Cardiac muscle cell (in vitro differentiated cells and primary cell): ENCODE measurements at regions not wholly inside any gene's neighbourhood (a gene's known extent, or its start where the extent isn't known, plus 50 kb on each side); places are given as distances from the start of the nearest gene placed in this dataset.

Experiments used
- DNase-seq, 2 donors: peaks; one replicate each; pipeline versions ENCODE4 v3.0.0 to v3.0.0-alpha.2; 2010 to 2017; ENCODE audit warnings: low read depth in 1 of 2, low spot score in 1 of 2
- H3K27ac ChIP-seq: fragments of 200-600 bp; sonication (generic); 2 replicates; pipeline ENCODE4 v1.5.1; 2016
- H3K27me3 ChIP-seq: fragments of 200-600 bp; sonication (generic); 2 replicates; pipeline ENCODE4 v1.6.0; 2016; ENCODE audit warnings: control low read depth
- H3K36me3 ChIP-seq: fragments of 200-600 bp; sonication (generic); 2 replicates; pipeline ENCODE4 v1.5.1; 2016; ENCODE audit warnings: control low read depth
- H3K4me1 ChIP-seq: fragments of 200-600 bp; sonication (generic); 2 replicates; pipeline ENCODE4 v1.8.1; 2017; ENCODE audit warnings: low read depth, mild to moderate bottlenecking, mixed run types
- H3K4me3 ChIP-seq: fragments of 200-600 bp; sonication (generic); 2 replicates; pipeline ENCODE4 v1.5.1; 2016; ENCODE audit warnings: mild to moderate bottlenecking
- H3K9me3 ChIP-seq: fragments of 200-600 bp; sonication (generic); 2 replicates; pipeline ENCODE4 v1.5.1; 2017; ENCODE audit warnings: low read depth, mild to moderate bottlenecking, control low read depth
- TF ChIP-seq, protein P1 (sequence below): IDR thresholded peaks from 2 replicates; pipeline ENCODE4 v1.5.1; 2012; ENCODE audit warnings: low read depth, mild to moderate bottlenecking, low read length

DNA sequence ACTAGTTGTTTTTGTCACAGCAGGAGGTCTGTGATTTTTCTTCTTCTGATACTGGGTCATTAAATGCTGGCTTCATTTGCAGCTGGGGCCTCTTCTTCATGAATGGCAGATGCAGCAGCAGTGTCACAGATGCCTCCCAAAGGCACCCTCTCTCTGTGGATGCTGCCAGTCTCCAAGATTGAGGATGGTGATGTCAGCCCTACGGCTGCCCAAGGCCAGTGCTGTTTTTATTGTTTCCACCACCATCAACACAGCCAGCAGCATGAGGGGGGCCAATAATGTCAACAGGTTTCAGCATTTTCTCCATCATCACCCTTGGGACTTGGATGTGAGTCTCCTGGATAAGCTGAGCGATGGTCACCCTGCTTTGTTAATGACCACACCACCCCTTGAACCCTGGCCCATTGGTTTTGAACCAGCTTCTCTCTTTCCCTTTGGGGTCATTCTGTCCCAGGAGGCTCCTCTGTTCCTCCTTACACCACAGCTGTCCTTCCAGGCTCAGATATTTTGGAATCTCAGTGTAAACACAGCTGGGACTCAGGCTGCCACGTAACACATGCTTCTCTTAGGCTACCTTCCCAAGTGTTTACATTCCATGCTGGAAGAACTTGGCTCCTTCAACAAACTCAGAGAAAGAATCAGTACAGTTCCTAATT lies 151.7 kb upstream of the DDHD1 start:
- H3K36me3 ChIP-seq, result no peaks in the 10 kb centered on the region
- TF ChIP-seq, protein P1, sequence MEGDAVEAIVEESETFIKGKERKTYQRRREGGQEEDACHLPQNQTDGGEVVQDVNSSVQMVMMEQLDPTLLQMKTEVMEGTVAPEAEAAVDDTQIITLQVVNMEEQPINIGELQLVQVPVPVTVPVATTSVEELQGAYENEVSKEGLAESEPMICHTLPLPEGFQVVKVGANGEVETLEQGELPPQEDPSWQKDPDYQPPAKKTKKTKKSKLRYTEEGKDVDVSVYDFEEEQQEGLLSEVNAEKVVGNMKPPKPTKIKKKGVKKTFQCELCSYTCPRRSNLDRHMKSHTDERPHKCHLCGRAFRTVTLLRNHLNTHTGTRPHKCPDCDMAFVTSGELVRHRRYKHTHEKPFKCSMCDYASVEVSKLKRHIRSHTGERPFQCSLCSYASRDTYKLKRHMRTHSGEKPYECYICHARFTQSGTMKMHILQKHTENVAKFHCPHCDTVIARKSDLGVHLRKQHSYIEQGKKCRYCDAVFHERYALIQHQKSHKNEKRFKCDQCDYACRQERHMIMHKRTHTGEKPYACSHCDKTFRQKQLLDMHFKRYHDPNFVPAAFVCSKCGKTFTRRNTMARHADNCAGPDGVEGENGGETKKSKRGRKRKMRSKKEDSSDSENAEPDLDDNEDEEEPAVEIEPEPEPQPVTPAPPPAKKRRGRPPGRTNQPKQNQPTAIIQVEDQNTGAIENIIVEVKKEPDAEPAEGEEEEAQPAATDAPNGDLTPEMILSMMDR, result no peak
- DNase-seq, result no peak

DNA sequence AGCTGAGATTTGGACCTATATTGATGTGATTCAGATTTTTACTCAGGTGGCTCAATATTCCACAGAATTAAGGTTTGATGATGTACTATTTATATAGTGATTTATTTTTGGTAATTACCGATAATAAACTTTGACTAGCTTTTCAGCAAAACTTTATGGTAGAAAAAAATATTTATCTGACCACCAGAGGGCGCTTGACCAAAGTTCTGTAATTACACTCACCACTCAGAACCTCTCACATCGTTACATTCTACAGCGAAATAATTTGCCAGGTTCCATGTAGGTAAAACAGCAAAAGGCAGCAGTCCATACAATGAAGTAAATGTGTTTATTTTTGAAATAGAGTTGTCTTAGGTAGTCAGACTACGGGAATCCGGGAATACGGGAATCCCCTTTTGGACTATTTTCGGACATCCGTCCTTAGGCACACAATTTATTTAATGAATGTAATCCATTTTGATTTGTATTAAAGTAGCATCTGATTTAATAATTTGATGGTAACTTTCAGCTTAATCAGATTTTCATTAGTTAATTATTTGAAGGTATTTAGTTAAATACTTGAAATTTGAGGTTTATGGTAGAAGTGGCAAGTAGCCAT lies 143.0 kb upstream of the DDHD1 start:
- peak; percentile 60 to 66 for DNase-seq
- H3K4me3 ChIP-seq, result no peak overlapping the region
- no peaks in the 10 kb centered on the region for H3K4me1 ChIP-seq
- H3K27ac ChIP-seq, result no peak overlapping the region
- no peaks in the 10 kb centered on the region for H3K9me3 ChIP-seq
- H3K36me3 ChIP-seq, result no peaks in the 10 kb centered on the region
- H3K27me3 ChIP-seq, result no peaks in the 10 kb centered on the region
- TF ChIP-seq, protein P1, result peak; percentile 53

More for the DNA sequence above, 151.7 kb upstream of the DDHD1 start:
- Histone ChIP-seq H3K27ac (no peak overlapping the region), H3K4me1 (peaks cover 7% of the 10 kb centered on the region), H3K27me3 (no peaks in the 10 kb centered on the region), H3K9me3 (no peaks in the 10 kb centered on the region), H3K4me3 (no peak overlapping the region)

DNA sequence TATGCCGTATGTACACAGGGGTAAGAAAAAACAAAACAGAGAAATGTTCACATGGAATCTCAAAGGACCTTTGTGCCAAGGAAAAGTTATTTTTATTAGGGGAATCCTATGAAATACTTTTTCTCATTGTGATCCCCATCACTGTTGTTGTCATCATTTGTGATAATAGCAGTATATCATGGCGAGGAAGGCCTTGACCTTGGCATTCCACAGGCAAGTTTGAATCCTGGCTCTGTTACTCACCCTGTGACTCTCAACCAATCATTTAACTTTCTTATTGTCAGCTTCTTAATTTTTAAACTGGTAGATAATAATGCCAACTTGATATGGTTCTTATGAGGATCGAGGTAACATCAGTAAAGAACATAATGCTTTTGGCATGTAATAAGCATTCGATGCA lies 142.2 kb upstream of the DDHD1 start:
- TF ChIP-seq, protein P1, result no peak
- H3K27ac ChIP-seq, result no peak overlapping the region

GRCh38 chr14:53286301-53286700 lies 133.2 kb upstream of the DDHD1 start:
- no peaks in the 10 kb centered on the region for H3K27me3 ChIP-seq
- no peaks in the 10 kb centered on the region for H3K36me3 ChIP-seq
- H3K27ac ChIP-seq, result no peak overlapping the region
- TF ChIP-seq, protein P1, result no peak
- peak in 1 of 2 donors; percentile 21 for DNase-seq
- no peaks in the 10 kb centered on the region for H3K4me1 ChIP-seq
- H3K9me3 ChIP-seq, result no peaks in the 10 kb centered on the region
- no peak overlapping the region for H3K4me3 ChIP-seq

More for the DNA sequence above, 142.2 kb upstream of the DDHD1 start:
- no peak for DNase-seq
- Histone ChIP-seq H3K36me3 (no peaks in the 10 kb centered on the region), H3K4me1 (no peaks in the 10 kb centered on the region), H3K27me3 (no peaks in the 10 kb centered on the region), H3K9me3 (no peaks in the 10 kb centered on the region), H3K4me3 (no peak overlapping the region)

- DNase-seq, result no peak
- Histone ChIP-seq H3K9me3 (no peaks in the 10 kb centered on the region), H3K4me1 (no peaks in the 10 kb centered on the region), H3K36me3 (no peaks in the 10 kb centered on the region), H3K27me3 (no peaks in the 10 kb centered on the region), H3K27ac (no peak overlapping the region), H3K4me3 (no peak overlapping the region)
- TF ChIP-seq, protein P1, result peak; percentile 17
Observed at GRCh38 chr14:53285821-53286220, 132.7 kb upstream of the DDHD1 start.
